ENCODE measurements at regions not wholly inside any gene's neighbourhood (a gene's known extent, or its start where the extent isn't known, plus 50 kb on each side); places are given as distances from the start of the nearest gene placed in this dataset.
"Not testable (repeated sequence)": the region's sequence is repeated elsewhere in the genome, so short reads cannot be mapped to it uniquely, and the experiment has no call there.

DNA sequence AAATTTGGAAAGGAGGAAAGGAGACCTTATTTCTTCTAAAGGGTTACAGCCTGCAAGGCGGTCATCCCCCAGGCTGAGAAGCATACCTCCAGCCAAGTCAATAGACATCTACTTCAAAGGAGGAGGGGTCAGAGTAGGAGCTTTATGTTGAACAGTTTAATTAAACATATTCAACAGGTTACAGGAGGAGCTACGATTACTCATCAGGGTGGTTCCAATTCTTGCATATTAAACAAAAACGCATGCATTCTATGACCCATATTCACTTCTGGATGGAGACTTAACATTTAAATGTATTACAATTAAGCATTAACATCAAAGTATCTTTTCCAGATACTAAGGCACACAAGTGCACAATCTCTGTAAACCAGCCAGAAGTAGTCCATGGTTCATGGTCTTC is 1955.0 kb downstream of the PCDH9 start:
- no peak for DNase-seq (ENCODE audit: extremely low read depth, insufficient read length)
- TF ChIP-seq CTCF (IDR thresholded peaks at IDR 0.05; ENCODE audit: insufficient read depth, low read length, poor library complexity, severe bottlenecking): no peak
- no peaks in the 10 kb centered on the region for H3K27me3 ChIP-seq (replicated peaks; ENCODE audit: control insufficient read depth, insufficient read depth, low read length)
- no peaks in the 10 kb centered on the region for H3K36me3 ChIP-seq (ENCODE audit: control insufficient read depth, insufficient read depth, low read length)
- no peak overlapping the region for H3K4me3 ChIP-seq (replicated peaks; ENCODE audit: low read depth, low read length)

GRCh38 chr13:65273811-65274420 is 1956.2 kb downstream of the PCDH9 start:
- not testable (repeated sequence) for H3K36me3 ChIP-seq (ENCODE audit: control insufficient read depth, insufficient read depth, low read length)

DNA sequence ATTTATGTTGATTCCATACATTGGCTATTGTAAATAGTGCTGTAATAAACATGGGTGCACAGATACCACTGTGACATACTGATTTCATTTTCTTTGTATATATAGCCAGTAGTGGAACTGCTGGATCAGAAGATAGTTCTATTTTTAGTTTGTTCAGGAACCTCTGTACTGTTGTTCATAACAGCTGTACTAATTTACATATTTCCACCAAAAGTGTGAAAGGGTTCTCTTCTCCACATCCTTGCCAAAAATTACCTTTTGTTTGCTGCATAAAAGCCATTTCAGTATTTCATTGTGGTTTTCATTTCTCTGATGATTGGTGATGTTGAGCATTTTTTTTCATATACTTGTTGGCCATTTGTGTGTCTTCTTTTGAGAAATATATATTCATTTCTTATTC is 1962.1 kb downstream of the PCDH9 start:
- DNase-seq (ENCODE audit: extremely low read depth, insufficient read length): no peak
- H3K4me3 ChIP-seq (replicated peaks; ENCODE audit: low read depth, low read length): no peak overlapping the region

More at GRCh38 chr13:65273811-65274420, 1956.2 kb downstream of the PCDH9 start:
- H3K27me3 ChIP-seq (replicated peaks; ENCODE audit: control insufficient read depth, insufficient read depth, low read length); H3K4me3 ChIP-seq (replicated peaks; ENCODE audit: low read depth, low read length); DNase-seq (ENCODE audit: extremely low read depth, insufficient read length): not testable (repeated sequence)

GRCh38 chr13:65265988-65266387 is 1964.1 kb downstream of the PCDH9 start:
- DNase-seq (ENCODE audit: extremely low read depth, insufficient read length): no peak
- no peaks in the 10 kb centered on the region for H3K27me3 ChIP-seq (replicated peaks; ENCODE audit: control insufficient read depth, insufficient read depth, low read length)
- no peak for TF ChIP-seq CTCF (IDR thresholded peaks at IDR 0.05; ENCODE audit: insufficient read depth, low read length, poor library complexity, severe bottlenecking)
- no peak overlapping the region for H3K4me3 ChIP-seq (replicated peaks; ENCODE audit: low read depth, low read length)
- H3K36me3 ChIP-seq (ENCODE audit: control insufficient read depth, insufficient read depth, low read length): no peaks in the 10 kb centered on the region

More for the DNA sequence above, 1962.1 kb downstream of the PCDH9 start:
- TF ChIP-seq CTCF (IDR thresholded peaks at IDR 0.05; ENCODE audit: insufficient read depth, low read length, poor library complexity, severe bottlenecking): no peak
- no peaks in the 10 kb centered on the region for H3K36me3 ChIP-seq (ENCODE audit: control insufficient read depth, insufficient read depth, low read length)
- H3K27me3 ChIP-seq (replicated peaks; ENCODE audit: control insufficient read depth, insufficient read depth, low read length): no peaks in the 10 kb centered on the region

DNA sequence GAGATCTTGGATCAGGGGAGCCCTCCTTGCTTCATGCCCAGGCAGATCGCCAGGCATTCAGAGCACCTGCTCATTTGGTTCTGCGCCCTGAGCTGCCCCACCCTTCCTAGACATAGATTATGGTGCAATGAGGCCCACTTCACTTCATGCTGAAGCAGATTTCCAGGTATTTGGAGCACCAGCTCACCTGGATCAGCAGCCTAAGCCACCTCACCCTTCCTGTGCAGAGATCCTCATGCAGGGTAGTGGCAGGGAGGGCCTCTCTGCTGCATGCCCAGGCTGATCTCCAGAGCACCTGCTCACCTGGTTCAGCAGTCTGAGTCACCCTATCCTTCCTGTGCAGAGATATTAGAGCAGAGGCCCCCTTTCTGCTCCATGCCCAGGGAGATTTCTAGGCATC is 1966.1 kb downstream of the PCDH9 start:
- no peak for DNase-seq (ENCODE audit: extremely low read depth, insufficient read length)
- H3K4me3 ChIP-seq (replicated peaks; ENCODE audit: low read depth, low read length): no peak overlapping the region
- no peaks in the 10 kb centered on the region for H3K36me3 ChIP-seq (ENCODE audit: control insufficient read depth, insufficient read depth, low read length)
- no peaks in the 10 kb centered on the region for H3K27me3 ChIP-seq (replicated peaks; ENCODE audit: control insufficient read depth, insufficient read depth, low read length)
- TF ChIP-seq CTCF (IDR thresholded peaks at IDR 0.05; ENCODE audit: insufficient read depth, low read length, poor library complexity, severe bottlenecking): no peak

GRCh38 chr13:65260946-65261891 is 1968.9 kb downstream of the PCDH9 start:
- H3K4me3 ChIP-seq (replicated peaks; ENCODE audit: low read depth, low read length): no peak overlapping the region
- no peaks in the 10 kb centered on the region for H3K36me3 ChIP-seq (ENCODE audit: control insufficient read depth, insufficient read depth, low read length)
- no peak for TF ChIP-seq CTCF (IDR thresholded peaks at IDR 0.05; ENCODE audit: insufficient read depth, low read length, poor library complexity, severe bottlenecking)
- H3K27me3 ChIP-seq (replicated peaks; ENCODE audit: control insufficient read depth, insufficient read depth, low read length): no peaks in the 10 kb centered on the region
- no peak for DNase-seq (ENCODE audit: extremely low read depth, insufficient read length)
